Astrocyte (in vitro differentiated cells and primary cell): ENCODE measurements at regions not wholly inside any gene's neighbourhood (a gene's known extent, or its start where the extent isn't known, plus 50 kb on each side); places are given as distances from the start of the nearest gene placed in this dataset.

Experiments
- EZH2 ChIP-seq: IDR thresholded peaks from 2 replicates; pipeline ENCODE4 v1.6.1; 2012; ENCODE audit warnings: mild to moderate bottlenecking, low read length, inconsistent platforms; ENCODE audit not compliant: insufficient read depth
- TF ChIP-seq, protein P1 (sequence below): IDR thresholded peaks from 2 replicates; pipeline ENCODE4 v1.5.1; 2011; ENCODE audit warnings: low read depth, mild to moderate bottlenecking, inconsistent platforms, low read length, moderate library complexity; ENCODE audit not compliant: insufficient read depth

DNA sequence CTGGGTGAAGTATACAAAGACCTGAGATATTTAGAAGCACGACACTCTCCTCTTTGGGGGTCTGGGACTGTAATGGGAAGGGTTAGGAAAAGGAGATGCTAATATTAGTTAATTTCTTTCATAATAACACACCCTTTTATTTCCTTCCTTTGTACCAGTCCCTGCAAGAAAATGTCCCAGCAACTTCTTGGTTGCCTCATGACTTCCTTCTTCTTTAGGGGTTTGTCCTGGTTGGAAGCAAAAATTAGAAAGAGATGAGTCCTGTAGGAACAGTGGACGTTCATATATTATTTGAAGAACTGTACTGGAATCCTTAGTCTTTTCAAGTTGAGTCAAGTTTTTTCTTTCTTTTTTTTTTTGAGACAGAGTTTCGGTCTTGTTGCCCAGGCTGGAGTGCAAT, 227.8 kb upstream of the TBL1XR1 start:
- TF ChIP-seq, protein P1, sequence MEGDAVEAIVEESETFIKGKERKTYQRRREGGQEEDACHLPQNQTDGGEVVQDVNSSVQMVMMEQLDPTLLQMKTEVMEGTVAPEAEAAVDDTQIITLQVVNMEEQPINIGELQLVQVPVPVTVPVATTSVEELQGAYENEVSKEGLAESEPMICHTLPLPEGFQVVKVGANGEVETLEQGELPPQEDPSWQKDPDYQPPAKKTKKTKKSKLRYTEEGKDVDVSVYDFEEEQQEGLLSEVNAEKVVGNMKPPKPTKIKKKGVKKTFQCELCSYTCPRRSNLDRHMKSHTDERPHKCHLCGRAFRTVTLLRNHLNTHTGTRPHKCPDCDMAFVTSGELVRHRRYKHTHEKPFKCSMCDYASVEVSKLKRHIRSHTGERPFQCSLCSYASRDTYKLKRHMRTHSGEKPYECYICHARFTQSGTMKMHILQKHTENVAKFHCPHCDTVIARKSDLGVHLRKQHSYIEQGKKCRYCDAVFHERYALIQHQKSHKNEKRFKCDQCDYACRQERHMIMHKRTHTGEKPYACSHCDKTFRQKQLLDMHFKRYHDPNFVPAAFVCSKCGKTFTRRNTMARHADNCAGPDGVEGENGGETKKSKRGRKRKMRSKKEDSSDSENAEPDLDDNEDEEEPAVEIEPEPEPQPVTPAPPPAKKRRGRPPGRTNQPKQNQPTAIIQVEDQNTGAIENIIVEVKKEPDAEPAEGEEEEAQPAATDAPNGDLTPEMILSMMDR: no peak
- TF ChIP-seq EZH2: no peak
